Transverse colon (tissue), 4 donors: ENCODE measurements at regions not wholly inside any gene's neighbourhood (a gene's known extent, or its start where the extent isn't known, plus 50 kb on each side); places are given as distances from the start of the nearest gene placed in this dataset.

Experiments
- DNase-seq: peaks from one replicate; pipeline ENCODE4 v3.0.0-alpha.2; 2019
- H3K27ac ChIP-seq, 4 donors: fragments of 200-600 bp; sonication (generic); 2 replicates each; pipeline ENCODE4 v1.5.1; 2016 to 2018; ENCODE audit warnings: inconsistent platforms in 4 of 4
- H3K27me3 ChIP-seq: fragments of 200-600 bp; sonication (generic); 2 replicates; pipeline ENCODE4 v1.5.1; 2017; ENCODE audit warnings: inconsistent platforms
- H3K36me3 ChIP-seq, 4 donors: fragments of 200-600 bp; sonication (generic); 2 replicates each; pipeline ENCODE4 v1.5.1; 2017 to 2019; ENCODE audit warnings: inconsistent platforms in 4 of 4
- H3K4me1 ChIP-seq, 4 donors: fragments of 200-600 bp; sonication (generic); 2 replicates each; pipeline ENCODE4 v1.5.1; 2017 to 2020; ENCODE audit warnings: inconsistent platforms in 4 of 4
- H3K4me3 ChIP-seq, 4 donors: fragments of 200-600 bp; sonication (generic); 1 replicate in 1 of 4; 2 replicates in 3 of 4; pipeline versions ENCODE4 v1.5.1 to v1.6.1; 2017 to 2019; ENCODE audit warnings: inconsistent platforms in 4 of 4
- H3K9me3 ChIP-seq, 2 donors: fragments of 200-600 bp; sonication (generic); 2 replicates each; pipeline ENCODE4 v1.5.1; 2017 to 2019; ENCODE audit warnings: inconsistent platforms in 2 of 2
- EP300 ChIP-seq: sonication (generic); formaldehyde crosslinking; IDR thresholded peaks from one replicate; pipeline ENCODE4 v1.6.1; 2017; ENCODE audit warnings: antibody characterized with exemption, low read depth
- POLR2A ChIP-seq: fragments of 450-650 bp; IDR thresholded peaks from one replicate; pipeline ENCODE4 v1.6.1; 2016; ENCODE audit warnings: antibody characterized with exemption, mild to moderate bottlenecking, moderate library complexity
- POLR2AphosphoS5 ChIP-seq, 3 donors: sonication (generic); formaldehyde crosslinking; IDR thresholded peaks; one replicate each; pipeline ENCODE4 v1.6.1; 2016; ENCODE audit warnings: antibody characterized with exemption in 3 of 3
- WGBS, 2 donors: methylation state at CpG; one replicate each; pipeline ENCODE4 v1.1.5; 2018; ENCODE audit warnings: low coverage in 1 of 2; 5-methylcytosine and 5-hydroxymethylcytosine counted together
- in situ Hi-C, 4 donors: fragments of 200-750 bp; cut with MboI; loops; one replicate each; pipeline versions ENCODE4 v1.15.0 to v1.15.1; 2017; ENCODE audit warnings: low sequenced_read_pairs in 3 of 4, low pct_ligation_motif_present in 1 of 4, low pct_unique_long_range_greater_than_20kb in 1 of 4
- intact Hi-C: fragments of 100-400 bp; cut with DNase I; formaldehyde crosslinking; loops from one replicate; pipeline ENCODE4 v1.15.1; 2023; ENCODE audit warnings: low total_unique reads
- TF ChIP-seq, protein P1 (sequence below), 5 experiments: fragments of 200-600 bp in 3 of 5; fragments of 450-650 bp in 2 of 5; sonication (generic) in 3 of 5; IDR thresholded peaks; 1 replicate in 2 of 5; 2 replicates in 3 of 5; pipeline ENCODE4 v1.5.1; 2016 to 2017; ENCODE audit warnings: antibody characterized with exemption in 5 of 5, inconsistent platforms in 3 of 5, mild to moderate bottlenecking in 2 of 5, moderate library complexity in 1 of 5

DNA sequence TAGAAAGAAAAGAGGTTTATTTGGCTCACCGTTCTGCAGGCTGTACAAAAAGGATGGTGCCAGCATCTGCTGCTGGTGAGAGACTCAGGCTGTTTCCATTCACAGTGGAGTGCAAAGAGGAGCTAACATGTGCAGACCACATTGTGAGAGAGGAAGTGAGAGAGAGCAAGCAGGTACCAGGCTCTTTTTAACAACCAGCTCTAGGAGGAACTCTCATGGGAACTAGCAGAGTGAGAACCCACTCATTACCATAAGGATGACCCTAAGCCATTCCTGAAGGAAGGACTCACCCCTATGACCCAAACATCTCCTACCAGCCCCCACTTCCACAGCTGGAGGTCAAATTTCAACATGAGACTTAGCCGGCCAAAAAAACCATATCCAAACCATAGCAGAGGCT, 158.6 kb upstream of the ADGRL3 start:
- in situ Hi-C loops: no loop called here
- no peak for DNase-seq
- Histone ChIP-seq H3K9me3 (no peaks in the 10 kb centered on the region), H3K4me3 (no peak overlapping the region), H3K27ac (no peak overlapping the region), H3K4me1 (no peaks in the 10 kb centered on the region), H3K27me3 (no peaks in the 10 kb centered on the region), H3K36me3 (no peaks in the 10 kb centered on the region)
- no peak for TF ChIP-seq POLR2A
- 67 to 72% methylated on average over 1 to 2 of the region's 2 CpGs for WGBS, 2 donors
- intact Hi-C loops: no loop called here

DNA sequence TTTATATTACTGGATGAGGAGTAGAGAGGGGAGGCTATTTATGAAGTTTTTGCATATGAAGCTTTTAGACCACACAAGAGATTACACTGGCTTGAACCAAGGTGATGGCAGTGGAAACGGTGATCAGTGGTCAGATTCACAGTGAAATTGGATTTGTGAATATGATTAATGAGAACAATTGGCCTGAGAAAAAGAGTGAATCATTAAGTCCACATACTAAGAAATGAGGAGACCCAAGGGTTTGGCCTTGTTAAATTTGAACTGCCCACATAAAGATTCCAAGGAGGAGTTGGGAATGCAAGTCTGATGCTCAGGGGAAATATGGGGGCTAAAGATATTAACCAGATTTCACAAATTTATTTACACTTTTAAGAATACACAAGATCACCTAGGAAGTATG, 155.3 kb upstream of the ADGRL3 start:
- intact Hi-C loops (no loop called here), in situ Hi-C loops (no loop called here)
- H3K36me3 ChIP-seq: no peaks in the 10 kb centered on the region
- WGBS, 2 donors: 40 to 76% methylated on average over 1 of the region's 1 CpG
- no peak overlapping the region for H3K4me3 ChIP-seq
- H3K9me3 ChIP-seq: no peaks in the 10 kb centered on the region
- no peak for TF ChIP-seq POLR2A
- TF ChIP-seq, protein P1, sequence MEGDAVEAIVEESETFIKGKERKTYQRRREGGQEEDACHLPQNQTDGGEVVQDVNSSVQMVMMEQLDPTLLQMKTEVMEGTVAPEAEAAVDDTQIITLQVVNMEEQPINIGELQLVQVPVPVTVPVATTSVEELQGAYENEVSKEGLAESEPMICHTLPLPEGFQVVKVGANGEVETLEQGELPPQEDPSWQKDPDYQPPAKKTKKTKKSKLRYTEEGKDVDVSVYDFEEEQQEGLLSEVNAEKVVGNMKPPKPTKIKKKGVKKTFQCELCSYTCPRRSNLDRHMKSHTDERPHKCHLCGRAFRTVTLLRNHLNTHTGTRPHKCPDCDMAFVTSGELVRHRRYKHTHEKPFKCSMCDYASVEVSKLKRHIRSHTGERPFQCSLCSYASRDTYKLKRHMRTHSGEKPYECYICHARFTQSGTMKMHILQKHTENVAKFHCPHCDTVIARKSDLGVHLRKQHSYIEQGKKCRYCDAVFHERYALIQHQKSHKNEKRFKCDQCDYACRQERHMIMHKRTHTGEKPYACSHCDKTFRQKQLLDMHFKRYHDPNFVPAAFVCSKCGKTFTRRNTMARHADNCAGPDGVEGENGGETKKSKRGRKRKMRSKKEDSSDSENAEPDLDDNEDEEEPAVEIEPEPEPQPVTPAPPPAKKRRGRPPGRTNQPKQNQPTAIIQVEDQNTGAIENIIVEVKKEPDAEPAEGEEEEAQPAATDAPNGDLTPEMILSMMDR (IDR thresholded peaks at IDR 0.05): no peak
- TF ChIP-seq EP300: no peak
- TF ChIP-seq POLR2AphosphoS5 (IDR thresholded peaks at IDR 0.05): no peak
- no peak overlapping the region for H3K27ac ChIP-seq
- no peaks in the 10 kb centered on the region for H3K4me1 ChIP-seq
- no peak for DNase-seq
- H3K27me3 ChIP-seq: no peaks in the 10 kb centered on the region

DNA sequence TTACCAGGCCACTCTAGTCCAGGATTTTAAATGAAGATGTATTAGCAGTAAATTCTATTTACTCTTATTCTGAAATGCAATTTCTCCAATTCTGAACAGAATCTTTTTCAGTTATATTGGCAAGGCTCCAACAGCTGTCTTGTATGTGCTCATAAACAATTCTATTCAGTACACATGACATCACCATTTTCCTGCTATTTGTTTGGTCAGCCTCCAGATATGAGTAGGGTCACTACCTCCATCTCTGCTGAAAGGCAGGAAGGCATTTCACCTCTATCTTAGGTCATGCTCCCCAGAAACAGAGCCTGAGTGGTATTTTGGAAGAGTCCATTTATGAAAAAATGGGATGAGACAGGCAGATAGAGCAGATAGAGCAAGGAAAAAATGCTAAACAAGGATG, 151.1 kb upstream of the ADGRL3 start:
- TF ChIP-seq POLR2AphosphoS5 (IDR thresholded peaks at IDR 0.05): no peak
- no peak for TF ChIP-seq EP300
- TF ChIP-seq, protein P1 (IDR thresholded peaks at IDR 0.05): no peak
- no peak for TF ChIP-seq POLR2A
- Histone ChIP-seq H3K27me3 (no peaks in the 10 kb centered on the region), H3K36me3 (no peaks in the 10 kb centered on the region), H3K4me1 (no peaks in the 10 kb centered on the region), H3K27ac (no peak overlapping the region), H3K9me3 (no peaks in the 10 kb centered on the region), H3K4me3 (no peak overlapping the region)
- in situ Hi-C loops: no loop called here
- intact Hi-C loops: no loop called here
- no peak for DNase-seq

DNA sequence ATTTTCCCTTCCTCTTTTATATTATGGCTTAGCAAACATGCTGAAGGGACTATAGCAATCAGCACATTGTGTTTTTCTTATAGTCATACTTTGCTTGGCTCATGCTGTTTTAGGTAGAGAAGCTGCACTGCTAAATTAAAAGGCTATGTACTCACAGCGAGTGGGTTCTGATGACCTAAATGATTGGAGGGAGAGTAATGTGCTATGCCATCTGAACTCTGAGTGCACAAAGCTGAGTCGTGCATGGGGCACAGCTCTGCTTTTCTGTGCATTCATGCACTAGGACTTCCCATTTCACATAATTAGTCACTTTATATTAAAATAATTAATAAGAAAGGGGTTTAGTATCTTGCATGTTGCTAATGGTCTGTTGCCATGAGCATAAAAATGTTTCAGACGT, 132.7 kb upstream of the ADGRL3 start:
- no peak for DNase-seq
- Histone ChIP-seq H3K4me1 (no peaks in the 10 kb centered on the region), H3K36me3 (no peaks in the 10 kb centered on the region), H3K27ac (no peak overlapping the region), H3K27me3 (no peaks in the 10 kb centered on the region), H3K4me3 (no peak overlapping the region), H3K9me3 (no peaks in the 10 kb centered on the region)
- intact Hi-C loops: no loop called here
- in situ Hi-C loops: no loop called here
- 63 to 81% methylated on average over 1 to 3 of the region's 3 CpGs for WGBS, 2 donors
- TF ChIP-seq POLR2A (no peak), EP300 (no peak), POLR2AphosphoS5 (IDR thresholded peaks at IDR 0.05) (no peak)
- TF ChIP-seq, protein P1 (IDR thresholded peaks at IDR 0.05): no peak

DNA sequence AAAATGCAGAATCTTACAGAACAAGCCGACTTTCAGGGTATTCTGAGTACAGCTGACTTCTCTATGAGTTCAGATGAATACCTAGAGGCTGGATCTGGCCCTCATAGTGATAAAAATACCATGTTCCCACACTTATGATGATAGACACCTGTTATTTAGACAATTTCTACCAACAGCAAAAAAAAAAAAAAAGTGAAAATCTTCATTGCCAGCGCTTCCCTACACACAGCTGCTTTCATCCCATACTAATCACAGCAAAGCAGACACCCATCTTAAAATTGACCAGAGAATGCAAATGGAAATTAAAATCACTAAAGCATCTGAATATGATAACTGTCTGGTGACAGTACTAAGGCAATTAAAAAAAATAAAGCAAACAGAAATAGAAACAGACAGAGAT, 132.1 kb upstream of the ADGRL3 start:
- Histone ChIP-seq H3K27me3 (no peaks in the 10 kb centered on the region), H3K27ac (no peak overlapping the region), H3K4me3 (no peak overlapping the region), H3K36me3 (no peaks in the 10 kb centered on the region), H3K4me1 (no peaks in the 10 kb centered on the region), H3K9me3 (no peaks in the 10 kb centered on the region)
- DNase-seq: no peak
- TF ChIP-seq, protein P1 (IDR thresholded peaks at IDR 0.05): no peak
- TF ChIP-seq POLR2A: no peak
- TF ChIP-seq POLR2AphosphoS5 (IDR thresholded peaks at IDR 0.05): no peak
- no peak for TF ChIP-seq EP300
- in situ Hi-C loops: no loop called here
- WGBS, 2 donors: 75 to 85% methylated on average over 2 of the region's 2 CpGs
- intact Hi-C loops: no loop called here
